ENCODE measurements at regions not wholly inside any gene's neighbourhood (a gene's known extent, or its start where the extent isn't known, plus 50 kb on each side); places are given as distances from the start of the nearest gene placed in this dataset.
A peak's percentile ranks its signal among the peaks of the same experiment; 100 is the strongest.

- no peaks in the 10 kb centered on the region for H3K27me3 ChIP-seq
Observed at GRCh38 chr5:155252025-155252424, 238.5 kb downstream of the KIF4B start.

GRCh38 chr5:155252717-155253116 is 239.2 kb downstream of the KIF4B start:
- TF ChIP-seq POLR2A (IDR thresholded peaks at IDR 0.05) (no peak), CTCF (IDR thresholded peaks at IDR 0.05) (no peak)
- no peak overlapping the region for H3K4me3 ChIP-seq (replicated peaks in 1 of 3)
- H3K4me1 ChIP-seq = no peaks in the 10 kb centered on the region
- no peak overlapping the region for H3K27ac ChIP-seq
- no peaks in the 10 kb centered on the region for H3K27me3 ChIP-seq
- WGBS, 2 donors = 71 to 79% methylated on average over 3 of the region's 3 CpGs
- intact Hi-C loops (cut with DNase I) = no loop called here
- H3K9me3 ChIP-seq = no peaks in the 10 kb centered on the region
- no peaks in the 10 kb centered on the region for H3K36me3 ChIP-seq
- no peak for DNase-seq

More at GRCh38 chr5:155252025-155252424, 238.5 kb downstream of the KIF4B start:
- TF ChIP-seq POLR2A (IDR thresholded peaks at IDR 0.05) (no peak), CTCF (IDR thresholded peaks at IDR 0.05) (no peak)
- Histone ChIP-seq H3K36me3 (no peaks in the 10 kb centered on the region), H3K27ac (no peak overlapping the region), H3K4me3 (replicated peaks in 1 of 3) (no peak overlapping the region), H3K4me1 (no peaks in the 10 kb centered on the region), H3K9me3 (no peaks in the 10 kb centered on the region)
- no peak for DNase-seq
- intact Hi-C loops (cut with DNase I) = no loop called here

GRCh38 chr5:155254399-155254798 is 240.8 kb downstream of the KIF4B start:
- no peak for DNase-seq
- Histone ChIP-seq H3K27ac (no peak overlapping the region), H3K4me1 (no peaks in the 10 kb centered on the region), H3K27me3 (no peaks in the 10 kb centered on the region), H3K4me3 (replicated peaks in 1 of 3) (no peak overlapping the region), H3K9me3 (no peaks in the 10 kb centered on the region), H3K36me3 (no peaks in the 10 kb centered on the region)
- intact Hi-C loops (cut with DNase I) = no loop called here
- no peak for TF ChIP-seq CTCF (IDR thresholded peaks at IDR 0.05)
- 56 to 65% methylated on average over 2 of the region's 2 CpGs for WGBS, 2 donors

- Histone ChIP-seq H3K27ac (no peak overlapping the region), H3K9me3 (no peaks in the 10 kb centered on the region), H3K4me1 (no peaks in the 10 kb centered on the region), H3K27me3 (no peaks in the 10 kb centered on the region), H3K36me3 (no peaks in the 10 kb centered on the region), H3K4me3 (replicated peaks in 1 of 3) (no peak overlapping the region)
- intact Hi-C loops (cut with DNase I) = no loop called here
- peak in 1 of 2 donors; percentile 5 for DNase-seq
- 76 to 86% methylated on average over 6 of the region's 6 CpGs for WGBS, 2 donors
- TF ChIP-seq CTCF (IDR thresholded peaks at IDR 0.05) (no peak), POLR2A (IDR thresholded peaks at IDR 0.05) (no peak)
Observed at GRCh38 chr5:155258161-155258560, 244.6 kb downstream of the KIF4B start.

- 80 to 90% methylated on average over 5 of the region's 5 CpGs for WGBS, 2 donors
- H3K4me3 ChIP-seq (replicated peaks in 1 of 3) = no peak overlapping the region
- no peak for DNase-seq
- intact Hi-C loops (cut with DNase I) = no loop called here
- no peaks in the 10 kb centered on the region for H3K9me3 ChIP-seq
- H3K36me3 ChIP-seq = no peaks in the 10 kb centered on the region
- no peak for TF ChIP-seq CTCF (IDR thresholded peaks at IDR 0.05)
- TF ChIP-seq POLR2A (IDR thresholded peaks at IDR 0.05) = no peak
- no peak overlapping the region for H3K27ac ChIP-seq
- H3K4me1 ChIP-seq = no peaks in the 10 kb centered on the region
- H3K27me3 ChIP-seq = no peaks in the 10 kb centered on the region
Observed at GRCh38 chr5:155259648-155260047, 246.1 kb downstream of the KIF4B start.
